Skeletal muscle tissue (tissue), 3 donors: ENCODE measurements at regions not wholly inside any gene's neighbourhood (a gene's known extent, or its start where the extent isn't known, plus 50 kb on each side); places are given as distances from the start of the nearest gene placed in this dataset.

Experiments used
- H3K27ac ChIP-seq: one replicate; pipeline ENCODE4 v1.7.0; 2013; ENCODE audit warnings: mild to moderate bottlenecking, low read depth, low read length, inconsistent platforms
- H3K27me3 ChIP-seq, 3 donors: one replicate each; pipeline ENCODE4 v1.7.0; 2013; ENCODE audit warnings: low read length in 3 of 3; ENCODE audit not compliant: control insufficient read depth in 3 of 3, insufficient read depth in 3 of 3
- H3K36me3 ChIP-seq, 3 donors: one replicate each; pipeline ENCODE4 v1.7.0; 2013; ENCODE audit warnings: low read length in 3 of 3; ENCODE audit not compliant: control insufficient read depth in 3 of 3, insufficient read depth in 3 of 3
- H3K4me1 ChIP-seq, 3 donors: one replicate each; pipeline ENCODE4 v1.7.0; 2013; ENCODE audit warnings: low read length in 3 of 3, mild to moderate bottlenecking in 3 of 3; ENCODE audit not compliant: control insufficient read depth in 3 of 3, insufficient read depth in 3 of 3
- H3K4me3 ChIP-seq, 3 donors: one replicate each; pipeline ENCODE4 v1.7.0; 2013; ENCODE audit warnings: low read length in 3 of 3
- H3K9ac ChIP-seq, 3 donors: one replicate each; pipeline ENCODE4 v1.7.0; 2013; ENCODE audit warnings: low read length in 3 of 3, mild to moderate bottlenecking in 3 of 3, moderate library complexity in 2 of 3, low read depth in 1 of 3
- H3K9me3 ChIP-seq, 3 donors: one replicate each; pipeline ENCODE4 v1.7.0; 2013; ENCODE audit warnings: low read length in 3 of 3; ENCODE audit not compliant: control insufficient read depth in 3 of 3
- donor health status: Osteomylitis.

DNA sequence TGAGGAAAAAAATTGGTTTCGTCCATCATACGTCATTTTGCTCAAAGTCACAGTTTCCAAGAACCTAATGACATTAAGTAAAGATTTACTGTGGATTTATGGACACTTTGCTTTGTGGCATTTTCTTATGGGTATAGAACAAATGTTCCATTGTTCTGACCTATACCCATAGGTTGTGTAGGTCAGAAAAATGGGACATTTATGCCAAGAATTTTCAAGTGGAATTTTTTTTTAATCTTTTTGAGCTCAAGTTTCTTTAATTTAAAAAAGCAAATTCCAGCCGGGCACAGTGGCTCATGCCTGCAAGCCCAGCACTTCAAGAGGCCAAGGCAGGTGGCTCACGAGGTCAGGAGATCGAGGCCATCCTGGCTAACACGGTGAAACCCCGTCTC is 187.5 kb upstream of the TPM1 start:
- H3K4me1 ChIP-seq = no peaks in the 10 kb centered on the region
- H3K4me3 ChIP-seq = no peak overlapping the region
- peaks cover 0 to 15% (median 4%) of the 10 kb centered on the region in 3 donors for H3K27me3 ChIP-seq
- no peaks in the 10 kb centered on the region for H3K9me3 ChIP-seq
- H3K9ac ChIP-seq = no peak overlapping the region
- no peaks in the 10 kb centered on the region for H3K36me3 ChIP-seq
- H3K27ac ChIP-seq = no peak overlapping the region

DNA sequence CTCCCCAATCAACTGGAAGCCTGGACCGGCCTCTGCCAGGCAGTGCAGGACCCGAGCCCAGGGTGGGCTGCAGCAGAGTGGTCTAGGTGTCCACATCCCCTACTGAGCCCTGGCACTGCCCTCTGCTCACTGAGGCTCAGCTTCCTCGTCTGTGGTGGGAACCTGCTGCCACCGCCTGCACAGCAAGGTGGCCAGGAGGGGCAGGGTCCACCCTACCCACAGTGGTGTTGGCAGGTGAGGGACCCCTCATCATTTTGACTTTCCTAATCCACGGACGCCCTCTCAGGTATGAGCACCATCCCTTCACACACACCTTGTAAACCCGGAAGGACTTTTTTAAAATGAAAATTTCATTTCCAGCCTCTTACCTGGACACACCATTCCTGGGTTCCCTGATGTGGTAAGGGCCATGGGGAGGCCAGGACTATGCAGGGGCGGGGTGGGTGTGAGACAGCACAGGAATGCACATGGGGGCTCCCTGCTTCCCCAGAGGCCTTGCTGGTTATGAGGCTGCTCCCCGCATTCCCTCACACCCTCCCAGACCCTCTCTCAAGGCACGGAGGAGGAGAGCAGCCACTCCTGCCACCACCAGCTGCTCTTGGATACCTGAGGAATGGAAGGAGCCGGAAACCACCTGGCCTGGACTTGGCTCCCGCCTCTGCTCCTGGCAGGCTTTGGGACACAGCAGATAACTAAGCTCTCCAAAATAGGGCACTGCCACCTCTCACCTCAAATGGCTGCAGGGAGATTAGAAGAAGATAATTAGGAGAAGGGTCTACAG is 185.9 kb upstream of the TPM1 start:
- no peak overlapping the region for H3K27ac ChIP-seq

DNA sequence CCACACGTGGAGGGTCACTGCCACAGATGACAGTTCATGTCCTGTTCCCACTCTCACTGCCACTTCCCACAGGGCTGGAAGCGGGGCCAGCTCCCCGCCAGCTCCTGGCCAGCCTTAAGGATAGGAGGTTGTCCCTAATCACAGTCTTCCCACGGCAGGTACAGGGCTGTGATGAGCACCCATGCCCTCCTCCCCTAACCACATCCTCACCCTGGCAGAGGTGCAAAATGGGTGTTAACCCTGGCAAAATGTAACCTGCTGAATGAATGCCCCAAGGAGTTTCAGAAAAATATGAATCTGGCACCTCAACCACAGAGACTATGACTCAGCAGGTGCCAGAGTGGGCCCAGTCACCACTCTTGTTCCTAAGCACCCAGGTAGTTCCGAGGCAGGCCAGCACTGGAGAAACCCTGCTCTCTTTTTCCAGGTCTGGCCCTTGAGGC is 185.1 kb upstream of the TPM1 start:
- H3K9ac ChIP-seq = no peak overlapping the region
- H3K27ac ChIP-seq = no peak overlapping the region
- H3K4me1 ChIP-seq = no peaks in the 10 kb centered on the region
- H3K9me3 ChIP-seq = no peaks in the 10 kb centered on the region
- no peaks in the 10 kb centered on the region for H3K36me3 ChIP-seq
- no peak overlapping the region for H3K4me3 ChIP-seq
- H3K27me3 ChIP-seq = peaks cover 0 to 15% (median 4%) of the 10 kb centered on the region in 3 donors

More for the DNA sequence above, 185.9 kb upstream of the TPM1 start:
- H3K4me1 ChIP-seq = no peaks in the 10 kb centered on the region
- no peak overlapping the region for H3K9ac ChIP-seq
- no peaks in the 10 kb centered on the region for H3K36me3 ChIP-seq
- peaks cover 0 to 15% (median 4%) of the 10 kb centered on the region in 3 donors for H3K27me3 ChIP-seq
- no peaks in the 10 kb centered on the region for H3K9me3 ChIP-seq
- H3K4me3 ChIP-seq = no peak overlapping the region

DNA sequence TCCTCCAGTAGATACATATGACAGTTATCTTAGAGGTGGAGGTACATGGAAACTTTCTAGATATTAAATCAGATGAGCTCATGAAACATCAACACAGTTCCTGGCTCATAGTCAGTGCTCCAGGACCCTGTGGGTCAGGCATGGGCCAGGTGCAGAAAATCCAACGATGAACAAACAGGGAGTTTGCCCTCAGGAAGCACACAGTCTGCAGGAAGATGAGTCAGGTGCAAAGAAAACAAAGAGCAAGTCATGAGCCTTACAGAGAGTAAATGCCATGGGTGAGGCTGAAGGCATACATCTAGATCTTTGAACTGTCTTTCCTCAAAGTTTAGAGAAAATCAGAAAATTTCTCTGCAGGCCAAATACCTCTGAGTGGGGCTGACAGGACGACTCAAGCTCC is 184.2 kb upstream of the TPM1 start:
- H3K27ac ChIP-seq = no peak overlapping the region
- no peak overlapping the region for H3K9ac ChIP-seq
- H3K4me1 ChIP-seq = no peaks in the 10 kb centered on the region
- H3K9me3 ChIP-seq = no peaks in the 10 kb centered on the region
- peaks cover 0 to 15% (median 4%) of the 10 kb centered on the region in 3 donors for H3K27me3 ChIP-seq
- no peak overlapping the region for H3K4me3 ChIP-seq
- H3K36me3 ChIP-seq = no peaks in the 10 kb centered on the region

DNA sequence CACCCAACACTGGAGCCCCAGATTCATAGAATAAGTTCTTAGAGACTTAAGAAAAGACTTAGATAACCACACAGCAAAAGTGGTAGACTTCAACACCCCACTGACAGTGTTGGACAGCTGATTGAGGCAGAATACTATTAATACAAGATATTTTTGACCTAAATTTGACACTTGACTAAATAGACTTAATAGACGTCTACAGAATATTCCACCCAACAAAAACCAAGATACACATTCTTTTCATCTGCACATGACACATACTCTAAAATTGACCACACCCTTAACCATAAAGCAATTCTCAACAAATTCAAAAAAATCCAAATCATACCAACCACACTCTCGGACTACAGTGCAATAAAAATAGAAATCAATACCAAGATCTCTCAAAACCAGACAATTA is 179.8 kb upstream of the TPM1 start:
- Histone ChIP-seq H3K4me1 (no peaks in the 10 kb centered on the region), H3K9me3 (no peaks in the 10 kb centered on the region), H3K9ac (no peak overlapping the region), H3K27ac (no peak overlapping the region), H3K27me3 (no peaks in the 10 kb centered on the region), H3K4me3 (no peak overlapping the region), H3K36me3 (no peaks in the 10 kb centered on the region)

DNA sequence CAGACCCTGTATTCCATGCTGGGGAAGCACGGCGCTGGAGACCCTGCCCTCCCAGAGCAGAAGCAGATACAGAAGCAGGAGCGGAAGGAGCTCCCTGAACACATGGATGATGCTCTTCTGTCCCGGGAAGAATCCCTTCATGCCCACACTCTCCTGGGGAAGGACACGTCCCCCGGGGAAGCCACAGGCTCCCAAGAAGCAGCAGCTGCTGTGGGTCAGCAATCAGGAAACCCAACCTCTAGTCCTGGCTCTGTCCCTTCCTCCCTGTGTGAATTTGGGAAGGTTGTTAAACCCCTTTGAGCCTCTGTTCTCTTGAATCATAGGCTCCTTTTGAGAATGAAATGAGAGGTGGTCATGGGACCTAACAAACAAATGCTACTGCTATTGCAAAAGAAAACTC is 176.2 kb upstream of the TPM1 start:
- no peak overlapping the region for H3K4me3 ChIP-seq
- H3K27me3 ChIP-seq = no peaks in the 10 kb centered on the region
- H3K9ac ChIP-seq = no peak overlapping the region
- no peaks in the 10 kb centered on the region for H3K9me3 ChIP-seq
- no peaks in the 10 kb centered on the region for H3K4me1 ChIP-seq
- no peaks in the 10 kb centered on the region for H3K36me3 ChIP-seq
- H3K27ac ChIP-seq = no peak overlapping the region

DNA sequence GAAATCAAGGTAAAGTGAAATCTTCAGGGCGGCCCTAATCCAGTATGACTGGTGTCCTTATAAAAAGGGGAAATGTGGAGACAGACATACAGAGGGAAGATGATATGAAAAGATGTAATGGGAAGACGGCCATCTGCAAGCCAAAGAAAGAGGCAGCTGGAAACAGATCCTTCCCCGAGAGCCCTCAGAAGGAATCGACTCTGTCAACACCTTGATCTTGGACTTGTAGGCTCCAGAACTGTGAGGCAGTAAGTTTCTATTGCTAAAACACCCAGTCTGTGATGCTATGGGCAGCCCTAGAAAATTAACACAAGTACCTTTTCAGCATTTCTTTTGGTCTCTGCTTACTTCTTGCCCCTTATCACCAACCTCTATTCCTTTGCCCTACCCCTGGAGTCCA is 174.7 kb upstream of the TPM1 start:
- Histone ChIP-seq H3K27me3 (no peaks in the 10 kb centered on the region), H3K27ac (no peak overlapping the region), H3K4me1 (no peaks in the 10 kb centered on the region), H3K4me3 (no peak overlapping the region), H3K9ac (no peak overlapping the region), H3K9me3 (no peaks in the 10 kb centered on the region), H3K36me3 (no peaks in the 10 kb centered on the region)

DNA sequence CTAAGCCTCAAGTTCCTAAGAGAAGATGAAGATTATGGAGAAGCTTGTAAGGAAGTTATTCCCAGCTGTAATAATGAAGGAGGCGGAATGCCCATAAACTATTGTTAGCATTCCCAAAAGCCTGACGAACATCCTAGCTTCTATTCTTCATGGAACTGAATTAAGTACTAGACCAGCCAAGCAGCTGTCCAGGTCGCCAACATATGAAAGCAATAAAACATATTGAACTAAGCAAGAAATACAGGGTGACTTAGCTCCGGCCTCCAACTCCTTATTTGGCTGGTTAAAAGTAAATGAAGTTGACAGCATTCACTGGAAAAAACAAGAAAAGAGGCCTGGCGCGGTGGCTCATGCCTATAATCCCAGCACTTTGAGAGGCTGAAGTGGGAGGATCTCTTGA is 174.0 kb upstream of the TPM1 start:
- no peaks in the 10 kb centered on the region for H3K36me3 ChIP-seq
- no peak overlapping the region for H3K4me3 ChIP-seq
- no peaks in the 10 kb centered on the region for H3K4me1 ChIP-seq
- no peaks in the 10 kb centered on the region for H3K9me3 ChIP-seq
- H3K27ac ChIP-seq = no peak overlapping the region
- H3K9ac ChIP-seq = no peak overlapping the region
- peaks cover 0 to 2% (median 0%) of the 10 kb centered on the region in 3 donors for H3K27me3 ChIP-seq

DNA sequence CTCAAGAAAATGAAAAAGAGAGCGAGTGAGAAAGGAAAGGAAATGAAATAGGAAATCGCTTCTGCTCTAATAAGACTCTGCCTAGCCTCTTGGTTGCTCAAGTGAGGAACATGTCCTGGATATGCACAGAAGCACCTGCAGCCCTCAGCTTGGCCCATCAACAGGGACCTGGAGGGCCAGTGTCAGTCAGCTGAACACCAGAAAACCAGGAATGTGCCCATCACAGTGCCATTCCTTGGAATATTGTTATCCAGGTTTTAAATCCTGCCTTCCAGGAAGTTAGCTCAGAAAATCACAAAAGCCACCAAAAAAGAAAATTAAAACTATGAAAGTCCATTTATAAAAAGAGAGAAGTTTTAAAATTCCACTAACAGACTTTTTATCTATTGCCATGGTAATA is 173.4 kb upstream of the TPM1 start:
- H3K4me3 ChIP-seq = no peak overlapping the region
- no peaks in the 10 kb centered on the region for H3K36me3 ChIP-seq
- no peak overlapping the region for H3K27ac ChIP-seq
- no peaks in the 10 kb centered on the region for H3K4me1 ChIP-seq
- peaks cover 0 to 2% (median 0%) of the 10 kb centered on the region in 3 donors for H3K27me3 ChIP-seq
- no peaks in the 10 kb centered on the region for H3K9me3 ChIP-seq
- no peak overlapping the region for H3K9ac ChIP-seq

DNA sequence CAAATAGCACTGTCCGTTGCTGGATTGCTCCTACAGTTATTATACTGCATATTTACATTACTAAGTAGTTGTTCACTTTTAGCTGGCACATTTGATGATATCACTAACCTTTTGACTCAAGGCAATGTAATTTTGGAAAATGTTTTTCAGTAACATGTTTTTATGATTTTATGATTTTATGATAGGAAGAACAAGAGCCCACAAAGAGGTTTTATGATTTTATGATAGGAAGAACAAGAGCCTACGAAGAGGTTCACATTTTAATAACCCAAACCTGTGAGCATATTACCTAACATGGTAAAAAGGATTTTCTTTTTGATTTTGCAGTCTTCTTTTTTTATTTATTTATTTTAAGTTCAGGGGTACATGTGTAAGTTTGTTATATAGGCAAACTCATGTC is 172.3 kb upstream of the TPM1 start:
- H3K27ac ChIP-seq = no peak overlapping the region
- H3K9me3 ChIP-seq = no peaks in the 10 kb centered on the region
- H3K36me3 ChIP-seq = no peaks in the 10 kb centered on the region
- no peak overlapping the region for H3K4me3 ChIP-seq
- H3K9ac ChIP-seq = no peak overlapping the region
- peaks cover 0 to 4% (median 0%) of the 10 kb centered on the region in 3 donors for H3K27me3 ChIP-seq
- no peaks in the 10 kb centered on the region for H3K4me1 ChIP-seq
